ENCODE measurements at regions not wholly inside any gene's neighbourhood (a gene's known extent, or its start where the extent isn't known, plus 50 kb on each side); places are given as distances from the start of the nearest gene placed in this dataset.

DNA sequence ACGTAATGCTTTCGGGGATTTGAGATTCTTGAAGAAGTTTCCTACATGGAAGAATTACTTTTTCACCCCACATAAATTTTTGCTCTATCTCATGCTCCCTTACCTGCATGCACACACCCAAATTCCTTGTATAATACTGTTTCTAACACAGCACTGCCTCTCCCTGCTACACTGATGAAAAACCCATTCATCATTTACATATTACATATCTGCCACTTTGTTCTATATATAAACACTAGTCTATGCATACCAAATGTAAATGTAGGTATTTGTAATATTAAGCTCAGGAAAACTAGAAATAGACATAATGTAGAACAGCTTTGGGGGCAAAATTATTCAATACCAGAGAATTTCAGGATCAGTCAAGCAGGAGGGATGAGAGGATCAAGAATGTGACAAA, 182.6 kb upstream of the SEMA6D start:
- Histone ChIP-seq H3K27me3 (ENCODE audit: insufficient read depth, low read length) (no peaks in the 10 kb centered on the region), H3K4me1 (ENCODE audit: insufficient read depth, low read length) (no peaks in the 10 kb centered on the region), H3K4me3 (ENCODE audit: low read length in 2 of 2) (no peak overlapping the region), H3K36me3 (ENCODE audit: insufficient read depth, low read length) (no peaks in the 10 kb centered on the region), H3K27ac (ENCODE audit: low read depth, low read length) (no peak overlapping the region), H3K9me3 (ENCODE audit: control insufficient read depth in 1 of 2, low read length in 2 of 2) (no peaks in the 10 kb centered on the region)
- DNase-seq: no peak
- Mint-ChIP-seq H3K27me3 (no peaks in the 10 kb centered on the region), H3K27ac (no peak overlapping the region), H3K4me1 (no peaks in the 10 kb centered on the region), H3K4me3 (no peak overlapping the region), H3K9me3 (peaks cover 0 to 14% (median 3%) of the 10 kb centered on the region in 8 donors), H3K36me3 (no peaks in the 10 kb centered on the region)
- intact Hi-C loops (cut with micrococcal nuclease): no loop called here
- POLR2A ChIA-PET (ENCODE audit: partially characterized antibody): no interaction called here
- CTCF ChIA-PET (ENCODE audit: partially characterized antibody): interaction anchor here (0.7 kb wide), 1 partner anchor 973 kb away, joined by 3 read pairs; no protein-coding TSS in a partner anchor

- no peak overlapping the region for H3K27ac ChIP-seq (ENCODE audit: low read depth, low read length)
- H3K36me3 ChIP-seq (ENCODE audit: insufficient read depth, low read length): no peaks in the 10 kb centered on the region
- peaks cover 0 to 12% (median 3%) of the 10 kb centered on the region in 8 donors for H3K9me3 Mint-ChIP-seq
- CTCF ChIA-PET (ENCODE audit: partially characterized antibody): no interaction called here
- no peak for DNase-seq
- H3K4me3 ChIP-seq (ENCODE audit: low read length in 2 of 2): no peak overlapping the region
- no peaks in the 10 kb centered on the region for H3K9me3 ChIP-seq (ENCODE audit: control insufficient read depth in 1 of 2, low read length in 2 of 2)
- H3K27me3 ChIP-seq (ENCODE audit: insufficient read depth, low read length): no peaks in the 10 kb centered on the region
- no peaks in the 10 kb centered on the region for H3K4me1 ChIP-seq (ENCODE audit: insufficient read depth, low read length)
- no peaks in the 10 kb centered on the region for H3K4me1 Mint-ChIP-seq
- H3K27me3 Mint-ChIP-seq: no peaks in the 10 kb centered on the region
- H3K36me3 Mint-ChIP-seq: no peaks in the 10 kb centered on the region
- H3K4me3 Mint-ChIP-seq: no peak overlapping the region
- intact Hi-C loops (cut with micrococcal nuclease): no loop called here
- H3K27ac Mint-ChIP-seq: no peak overlapping the region
- POLR2A ChIA-PET (ENCODE audit: partially characterized antibody): no interaction called here
Measured at GRCh38 chr15:47541562-47541961, 175.7 kb upstream of the SEMA6D start.

GRCh38 chr15:47542312-47542989, 174.9 kb upstream of the SEMA6D start:
- intact Hi-C loops (cut with micrococcal nuclease): no loop called here
- Mint-ChIP-seq H3K36me3 (no peaks in the 10 kb centered on the region), H3K9me3 (peaks cover 0 to 12% (median 3%) of the 10 kb centered on the region in 8 donors), H3K27me3 (no peaks in the 10 kb centered on the region), H3K27ac (no peak overlapping the region), H3K4me1 (peaks cover 0 to 1% (median 0%) of the 10 kb centered on the region in 4 donors), H3K4me3 (no peak overlapping the region)
- Histone ChIP-seq H3K4me1 (ENCODE audit: insufficient read depth, low read length) (no peaks in the 10 kb centered on the region), H3K9me3 (ENCODE audit: control insufficient read depth in 1 of 2, low read length in 2 of 2) (no peaks in the 10 kb centered on the region), H3K4me3 (ENCODE audit: low read length in 2 of 2) (no peak overlapping the region), H3K27me3 (ENCODE audit: insufficient read depth, low read length) (no peaks in the 10 kb centered on the region), H3K36me3 (ENCODE audit: insufficient read depth, low read length) (no peaks in the 10 kb centered on the region), H3K27ac (ENCODE audit: low read depth, low read length) (no peak overlapping the region)
- DNase-seq: no peak
- ChIA-PET CTCF (ENCODE audit: partially characterized antibody) (interaction anchor here (0.7 kb wide), 1 partner anchor 63 kb away, joined by 3 read pairs; no protein-coding TSS in a partner anchor), POLR2A (ENCODE audit: partially characterized antibody) (no interaction called here)

GRCh38 chr15:47548231-47548630, 169.1 kb upstream of the SEMA6D start:
- POLR2A ChIA-PET (ENCODE audit: partially characterized antibody): no interaction called here
- peaks cover 0 to 7% (median 0%) of the 10 kb centered on the region in 8 donors for H3K9me3 Mint-ChIP-seq
- no peaks in the 10 kb centered on the region for H3K36me3 Mint-ChIP-seq
- intact Hi-C loops (cut with micrococcal nuclease): no loop called here
- Histone ChIP-seq H3K36me3 (ENCODE audit: insufficient read depth, low read length) (no peaks in the 10 kb centered on the region), H3K27me3 (ENCODE audit: insufficient read depth, low read length) (no peaks in the 10 kb centered on the region), H3K4me3 (ENCODE audit: low read length in 2 of 2) (no peak overlapping the region), H3K4me1 (ENCODE audit: insufficient read depth, low read length) (no peaks in the 10 kb centered on the region), H3K9me3 (ENCODE audit: control insufficient read depth in 1 of 2, low read length in 2 of 2) (no peaks in the 10 kb centered on the region), H3K27ac (ENCODE audit: low read depth, low read length) (no peak overlapping the region)
- no peak overlapping the region for H3K27ac Mint-ChIP-seq
- peaks cover 0 to 4% (median 1%) of the 10 kb centered on the region in 4 donors for H3K4me1 Mint-ChIP-seq
- no peaks in the 10 kb centered on the region for H3K27me3 Mint-ChIP-seq
- H3K4me3 Mint-ChIP-seq: no peak overlapping the region
- no peak for DNase-seq
- CTCF ChIA-PET (ENCODE audit: partially characterized antibody): no interaction called here

DNA sequence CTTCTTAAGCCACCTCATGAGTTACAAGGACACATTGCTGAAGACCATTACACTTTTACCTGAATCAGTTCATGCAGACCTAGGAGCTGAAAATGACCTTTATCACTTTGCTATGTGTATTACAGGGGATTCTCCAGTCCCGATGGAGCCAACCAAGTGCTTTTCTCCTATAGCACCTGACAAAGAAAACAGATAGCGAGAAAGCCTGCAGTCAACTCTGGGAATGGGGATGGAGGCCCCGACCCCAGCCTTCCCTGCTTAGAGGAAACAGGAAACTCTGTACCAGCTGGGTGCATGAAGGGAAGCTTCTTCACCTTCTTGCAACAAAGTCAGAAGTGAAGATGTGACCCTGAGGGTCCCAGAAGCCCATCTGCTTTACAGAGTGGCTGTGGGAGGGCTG, 168.3 kb upstream of the SEMA6D start:
- H3K36me3 Mint-ChIP-seq: no peaks in the 10 kb centered on the region
- Histone ChIP-seq H3K4me1 (ENCODE audit: insufficient read depth, low read length) (no peaks in the 10 kb centered on the region), H3K27me3 (ENCODE audit: insufficient read depth, low read length) (no peaks in the 10 kb centered on the region), H3K36me3 (ENCODE audit: insufficient read depth, low read length) (no peaks in the 10 kb centered on the region), H3K9me3 (ENCODE audit: control insufficient read depth in 1 of 2, low read length in 2 of 2) (no peaks in the 10 kb centered on the region), H3K27ac (ENCODE audit: low read depth, low read length) (no peak overlapping the region), H3K4me3 (ENCODE audit: low read length in 2 of 2) (no peak overlapping the region)
- intact Hi-C loops (cut with micrococcal nuclease): no loop called here
- POLR2A ChIA-PET (ENCODE audit: partially characterized antibody): no interaction called here
- H3K27me3 Mint-ChIP-seq: no peaks in the 10 kb centered on the region
- no peak for DNase-seq
- no peak overlapping the region for H3K4me3 Mint-ChIP-seq
- H3K9me3 Mint-ChIP-seq: peaks cover 0 to 5% (median 0%) of the 10 kb centered on the region in 8 donors
- no peak overlapping the region for H3K27ac Mint-ChIP-seq
- peaks cover 0 to 4% (median 1%) of the 10 kb centered on the region in 4 donors for H3K4me1 Mint-ChIP-seq
- CTCF ChIA-PET (ENCODE audit: partially characterized antibody): no interaction called here

GRCh38 chr15:47551079-47551478, 166.2 kb upstream of the SEMA6D start:
- H3K36me3 ChIP-seq (ENCODE audit: insufficient read depth, low read length): no peaks in the 10 kb centered on the region
- ChIA-PET POLR2A (ENCODE audit: partially characterized antibody) (no interaction called here), CTCF (ENCODE audit: partially characterized antibody) (interaction anchor here (0.9 kb wide), 1 partner anchor 18 kb away, joined by 3 read pairs; no protein-coding TSS in a partner anchor)
- no peaks in the 10 kb centered on the region for H3K9me3 ChIP-seq (ENCODE audit: control insufficient read depth in 1 of 2, low read length in 2 of 2)
- H3K9me3 Mint-ChIP-seq: peaks cover 0 to 5% (median 0%) of the 10 kb centered on the region in 8 donors
- H3K4me1 Mint-ChIP-seq: peaks cover 0 to 4% (median 1%) of the 10 kb centered on the region in 4 donors
- H3K27me3 ChIP-seq (ENCODE audit: insufficient read depth, low read length): no peaks in the 10 kb centered on the region
- H3K27me3 Mint-ChIP-seq: no peaks in the 10 kb centered on the region
- H3K36me3 Mint-ChIP-seq: no peaks in the 10 kb centered on the region
- H3K4me1 ChIP-seq (ENCODE audit: insufficient read depth, low read length): no peaks in the 10 kb centered on the region
- H3K27ac Mint-ChIP-seq: no peak overlapping the region
- no peak for DNase-seq
- H3K4me3 ChIP-seq (ENCODE audit: low read length in 2 of 2): no peak overlapping the region
- no peak overlapping the region for H3K4me3 Mint-ChIP-seq
- no peak overlapping the region for H3K27ac ChIP-seq (ENCODE audit: low read depth, low read length)
- intact Hi-C loops (cut with micrococcal nuclease): no loop called here

GRCh38 chr15:47551546-47551945, 165.8 kb upstream of the SEMA6D start:
- no peak overlapping the region for H3K27ac ChIP-seq (ENCODE audit: low read depth, low read length)
- Mint-ChIP-seq H3K4me3 (no peak overlapping the region), H3K4me1 (peaks cover 0 to 4% (median 1%) of the 10 kb centered on the region in 4 donors), H3K27ac (no peak overlapping the region), H3K27me3 (no peaks in the 10 kb centered on the region), H3K36me3 (no peaks in the 10 kb centered on the region), H3K9me3 (peaks cover 0 to 5% (median 0%) of the 10 kb centered on the region in 8 donors)
- H3K4me3 ChIP-seq (ENCODE audit: low read length in 2 of 2): no peak overlapping the region
- ChIA-PET CTCF (ENCODE audit: partially characterized antibody) (no interaction called here), POLR2A (ENCODE audit: partially characterized antibody) (no interaction called here)
- H3K36me3 ChIP-seq (ENCODE audit: insufficient read depth, low read length): no peaks in the 10 kb centered on the region
- H3K9me3 ChIP-seq (ENCODE audit: control insufficient read depth in 1 of 2, low read length in 2 of 2): no peaks in the 10 kb centered on the region
- DNase-seq: no peak
- no peaks in the 10 kb centered on the region for H3K27me3 ChIP-seq (ENCODE audit: insufficient read depth, low read length)
- no peaks in the 10 kb centered on the region for H3K4me1 ChIP-seq (ENCODE audit: insufficient read depth, low read length)
- intact Hi-C loops (cut with micrococcal nuclease): no loop called here
